ENCODE measurements at regions not wholly inside any gene's neighbourhood (a gene's known extent, or its start where the extent isn't known, plus 50 kb on each side); places are given as distances from the start of the nearest gene placed in this dataset.
"Not testable (repeated sequence)": the region's sequence is repeated elsewhere in the genome, so short reads cannot be mapped to it uniquely, and the experiment has no call there.

DNA sequence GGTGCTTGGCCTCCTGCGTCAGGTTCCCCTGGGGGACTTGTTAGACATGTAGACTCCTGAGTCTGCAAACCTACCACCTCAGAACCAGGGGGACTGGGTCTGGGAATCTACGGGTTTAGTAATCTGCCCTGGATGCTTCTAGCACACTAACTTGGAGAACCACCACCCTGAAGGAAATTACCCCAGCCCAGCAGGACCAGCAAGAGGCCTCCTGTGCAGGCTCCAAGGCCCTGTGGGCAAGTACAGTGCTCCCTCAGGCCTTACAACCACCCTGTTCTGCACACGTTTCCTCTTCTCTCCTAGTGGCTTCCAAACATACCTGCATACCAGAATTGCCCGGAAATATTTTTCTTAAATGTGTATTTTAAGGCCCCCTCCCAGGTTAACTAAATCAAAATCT, 423.0 kb downstream of the FUT8 start:
- DNase-seq = no peak

DNA sequence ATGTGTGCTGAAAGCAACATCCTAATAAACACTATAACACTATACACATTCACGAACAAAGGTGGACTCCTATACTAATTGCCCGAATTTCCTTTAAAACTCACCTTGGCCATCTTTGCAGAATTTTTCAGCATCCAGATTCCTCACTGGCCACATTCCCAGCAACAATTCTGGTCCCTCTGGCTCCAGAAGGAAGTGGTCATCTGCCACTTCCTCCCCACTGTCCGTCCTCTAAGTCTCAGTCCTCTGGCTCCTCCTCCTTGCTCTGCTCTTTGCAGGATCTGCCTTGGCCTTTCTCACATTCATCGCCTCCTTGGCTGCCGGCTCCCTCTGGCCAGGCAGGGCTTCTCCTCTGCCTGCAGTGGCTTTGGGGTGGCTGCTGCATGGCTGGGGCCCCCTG, 426.0 kb downstream of the FUT8 start:
- DNase-seq = no peak

DNA sequence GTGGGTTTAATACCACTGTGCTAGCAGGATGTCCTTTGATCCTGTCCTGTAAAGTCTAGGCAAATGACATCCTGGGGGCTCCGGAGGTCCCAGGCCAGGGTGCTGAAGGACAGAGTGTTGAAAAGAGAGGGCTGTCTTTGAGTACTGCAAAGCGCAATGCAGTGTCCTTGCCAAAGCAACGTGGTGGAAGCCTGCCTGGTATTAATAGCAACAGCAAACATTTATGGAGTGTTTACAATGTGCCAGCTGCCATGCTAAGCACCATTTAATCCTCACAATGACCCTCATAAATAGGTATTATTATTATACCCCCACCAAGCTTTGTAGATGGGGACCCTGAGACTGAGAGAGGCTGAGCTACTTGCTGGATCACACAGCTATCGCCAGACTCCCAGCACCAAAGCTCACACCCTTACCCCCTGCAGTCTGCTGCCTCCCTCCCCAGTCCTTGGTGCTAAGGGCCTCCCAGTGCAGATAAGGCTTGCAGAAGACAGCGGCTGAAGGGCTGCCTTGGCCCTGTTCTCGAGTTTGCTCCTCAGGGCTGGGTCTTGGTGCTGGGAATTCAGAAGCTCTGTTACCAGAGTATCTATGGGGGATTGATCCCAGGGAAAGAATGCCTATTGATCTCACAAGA, 427.7 kb downstream of the FUT8 start:
- no peak for DNase-seq

DNA sequence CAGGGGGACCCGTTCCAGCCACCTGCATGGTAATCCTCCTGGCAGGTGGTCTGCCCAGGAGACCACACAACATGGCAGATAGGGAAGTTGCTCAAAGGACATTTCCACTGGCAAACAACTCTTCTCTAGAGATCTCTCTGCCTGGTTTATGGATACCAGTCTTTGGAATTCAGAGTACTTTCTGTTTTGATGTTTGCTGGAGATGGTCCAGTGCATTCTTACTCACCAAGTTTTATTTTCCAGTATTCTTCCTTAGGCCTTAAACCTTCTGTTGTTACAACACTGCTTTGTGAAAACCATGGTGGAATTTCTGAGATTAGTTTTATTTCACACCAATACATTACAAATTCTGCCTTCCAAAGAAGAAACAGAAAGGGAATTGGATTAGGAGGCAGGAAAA, 428.3 kb downstream of the FUT8 start:
- DNase-seq = no peak

DNA sequence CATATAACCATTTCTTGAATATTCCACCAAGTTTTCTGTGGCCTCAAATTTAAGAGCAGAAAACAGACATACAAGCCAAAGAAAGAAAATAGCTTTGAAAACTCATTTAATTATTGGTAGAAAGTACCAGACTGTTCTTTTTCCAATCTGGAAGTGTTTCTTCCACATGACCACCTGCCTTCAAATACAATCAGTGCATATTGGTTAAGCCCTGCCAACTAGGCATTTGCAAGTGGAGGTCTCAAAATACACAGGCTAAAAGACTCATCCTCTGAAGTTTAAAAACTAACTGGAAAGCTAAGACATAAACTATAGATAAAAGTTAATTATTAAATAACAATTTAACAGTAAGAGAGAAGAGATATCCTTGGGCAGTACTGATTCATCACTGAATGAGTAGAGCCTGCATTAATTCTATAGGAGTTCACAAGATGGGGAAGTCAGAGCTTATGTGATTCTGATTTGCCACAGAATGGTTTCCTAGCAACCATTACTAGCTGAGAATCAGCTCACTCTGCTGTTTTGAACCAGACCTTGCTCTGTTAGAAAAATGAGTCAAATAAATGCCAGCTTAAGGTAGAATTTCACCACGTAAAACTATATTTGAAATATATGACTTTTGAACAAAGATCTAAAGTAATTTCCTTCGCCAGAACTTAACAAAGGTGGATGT, 433.8 kb downstream of the FUT8 start:
- no peak for DNase-seq

DNA sequence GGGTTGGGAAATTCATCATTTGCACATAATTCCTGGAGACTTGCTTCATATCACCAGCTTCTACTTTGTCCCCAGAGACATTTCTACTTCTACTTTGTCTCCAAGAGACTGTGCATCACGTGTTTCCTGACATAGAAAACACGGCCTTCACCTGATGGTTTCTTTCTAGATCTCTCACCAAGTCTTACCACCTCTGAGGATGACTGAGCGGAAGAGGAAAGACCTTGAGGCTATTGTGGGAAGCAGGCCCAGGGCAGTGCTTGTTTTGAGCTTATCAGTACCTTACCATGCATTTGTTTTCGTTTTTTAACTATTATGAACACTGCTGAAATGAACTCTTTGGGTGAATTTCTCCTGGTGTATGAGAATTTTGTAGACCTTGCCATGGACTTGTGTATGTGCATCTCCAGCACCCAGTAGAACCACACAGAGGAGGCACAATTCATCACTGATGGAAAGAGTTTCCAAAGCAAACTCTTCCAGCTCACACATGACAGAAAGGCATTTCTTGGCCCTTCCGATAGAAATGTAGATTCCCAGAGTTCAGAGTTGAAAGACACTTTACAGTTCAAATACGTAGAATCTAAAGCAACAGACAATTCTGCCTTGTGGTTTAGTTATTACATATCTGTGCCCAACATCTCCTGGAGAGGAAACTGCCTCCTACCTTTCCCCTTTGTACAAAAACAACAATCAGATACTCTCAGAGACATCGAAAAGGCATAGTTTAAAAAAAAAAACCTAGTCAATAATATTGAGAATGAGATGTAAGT, 434.7 kb downstream of the FUT8 start:
- DNase-seq = no peak

DNA sequence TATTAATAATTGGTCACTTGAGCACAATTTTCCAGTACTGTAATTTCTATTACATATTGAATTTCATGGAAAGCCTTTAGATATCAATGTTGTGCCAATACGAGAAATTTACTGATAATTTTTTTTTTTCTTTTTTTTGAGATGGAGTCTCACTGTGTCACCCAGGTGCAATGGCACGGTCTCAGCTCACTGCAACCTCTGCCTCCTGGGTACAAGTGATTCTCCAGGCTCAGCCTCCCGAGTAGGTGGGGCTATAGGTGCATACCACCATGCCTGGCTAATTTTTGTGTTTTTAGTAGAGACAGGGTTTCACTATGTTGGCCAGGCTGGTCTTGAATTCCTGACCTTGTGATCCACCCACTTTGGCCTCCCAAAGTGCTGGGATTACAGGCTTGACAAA, 435.4 kb downstream of the FUT8 start:
- DNase-seq = not testable (repeated sequence)

DNA sequence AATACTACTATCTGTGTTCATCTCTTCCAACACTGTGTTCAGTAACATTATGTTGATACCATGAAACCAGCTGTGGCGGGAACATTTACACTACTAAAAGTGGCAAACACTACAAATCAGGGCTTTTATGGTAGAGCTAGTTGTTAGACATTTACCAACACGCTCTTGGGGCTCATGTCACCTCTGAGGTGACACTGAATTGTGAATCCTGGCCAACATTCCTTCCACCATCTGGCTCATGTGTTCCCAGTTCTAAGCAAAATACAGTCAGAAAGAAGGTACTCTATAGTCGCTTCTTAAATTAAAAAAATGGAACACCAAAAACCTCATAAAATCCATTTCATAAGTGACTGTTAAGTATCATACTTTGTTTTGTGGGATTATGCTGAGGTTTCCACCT, 436.6 kb downstream of the FUT8 start:
- no peak for DNase-seq

DNA sequence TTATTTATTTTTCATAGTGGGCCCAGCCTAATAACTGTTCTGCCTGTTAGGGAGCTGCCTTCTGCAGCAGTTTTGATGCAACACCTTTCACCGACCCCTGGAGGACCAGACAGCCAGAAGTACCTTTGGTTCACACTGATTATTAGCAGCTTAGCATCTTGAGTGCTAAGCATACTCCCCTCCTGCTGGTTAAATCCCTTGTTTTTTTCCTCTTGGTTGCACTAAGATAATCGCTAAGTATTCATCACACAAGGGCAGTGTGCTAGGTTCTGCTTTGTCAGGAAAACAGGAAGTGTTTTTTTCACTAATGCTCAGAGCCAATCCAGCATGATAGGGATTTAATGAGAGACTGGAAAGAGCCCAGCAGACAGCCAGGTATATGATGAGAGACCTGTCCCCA, 437.0 kb downstream of the FUT8 start:
- no peak for DNase-seq

DNA sequence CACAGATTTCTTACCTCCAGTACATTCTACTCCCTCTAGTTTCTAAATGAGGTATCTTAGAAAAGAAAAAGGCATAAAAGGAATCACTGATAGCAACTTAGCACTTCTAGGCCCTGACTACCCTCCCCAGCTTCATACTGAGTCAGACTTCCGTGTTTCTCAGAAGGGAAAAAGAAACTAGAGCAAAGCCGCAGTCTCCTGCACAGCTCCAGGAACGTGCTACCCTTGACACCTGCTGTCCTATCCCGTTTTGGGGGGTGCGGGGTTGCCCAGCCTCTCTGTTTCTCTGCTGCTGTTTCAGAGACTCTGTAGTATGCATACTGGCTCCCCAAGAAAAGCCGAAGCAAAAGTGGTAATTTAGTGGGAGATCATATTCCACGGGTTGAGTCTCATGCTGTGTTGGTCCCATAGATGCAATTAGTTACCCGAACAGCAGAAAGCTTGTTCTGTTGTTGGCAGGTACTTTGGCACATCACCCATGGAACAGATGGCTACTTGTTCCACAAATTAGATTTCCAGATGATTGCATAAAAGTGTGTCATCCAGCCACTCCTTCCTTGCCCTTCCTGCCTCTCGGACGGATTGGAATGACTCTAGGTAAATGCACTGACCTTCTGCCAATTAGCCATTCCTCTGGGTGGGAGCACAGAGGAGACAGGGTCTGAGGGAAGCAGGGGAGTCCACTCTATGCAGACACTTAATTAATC, 438.1 kb downstream of the FUT8 start:
- DNase-seq = no peak

DNA sequence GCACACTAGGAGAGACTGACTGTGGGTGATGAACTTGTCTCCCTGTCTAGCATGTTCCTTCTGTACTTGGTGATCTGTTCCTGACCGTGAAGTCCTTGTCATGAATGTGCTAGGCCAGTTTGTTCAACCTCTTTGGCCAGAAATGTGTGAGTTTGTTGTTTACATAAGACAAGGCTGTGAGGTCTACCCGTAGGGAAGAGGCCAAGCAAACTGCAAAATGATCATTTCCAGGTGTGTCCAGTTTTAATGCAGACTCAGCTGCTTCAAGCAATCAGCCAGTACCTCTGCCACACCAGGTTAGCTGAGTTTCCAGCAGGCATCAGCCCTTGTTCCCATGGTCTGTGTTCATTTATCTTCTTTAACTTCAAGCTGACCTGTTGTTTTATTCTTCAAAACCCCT, 440.2 kb downstream of the FUT8 start:
- no peak for DNase-seq

DNA sequence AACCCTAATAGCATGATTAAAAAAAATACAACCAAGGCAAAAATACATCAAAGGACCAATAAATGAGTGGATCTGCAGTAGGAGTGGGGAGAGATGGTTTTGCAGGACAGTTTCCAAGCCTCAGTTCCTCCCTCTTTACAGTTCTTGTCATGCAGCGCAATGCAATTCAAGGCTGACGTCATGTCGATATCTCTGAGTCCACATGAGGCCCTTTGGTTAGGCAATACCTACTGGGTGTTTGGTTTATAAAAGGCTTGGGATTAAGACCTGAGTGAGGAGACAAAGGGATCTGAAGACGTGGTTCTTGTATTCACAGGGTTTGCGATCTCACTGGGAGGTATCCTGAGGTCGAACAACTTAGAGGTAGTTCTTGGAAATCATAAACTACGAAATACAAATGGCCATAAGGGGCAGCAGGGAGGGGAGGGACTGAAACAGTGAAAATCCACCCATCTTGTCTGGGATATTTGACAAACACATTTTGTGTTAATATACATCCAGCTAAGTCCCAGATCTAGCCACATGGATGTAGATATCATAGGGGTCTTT, 441.0 kb downstream of the FUT8 start:
- no peak for DNase-seq

DNA sequence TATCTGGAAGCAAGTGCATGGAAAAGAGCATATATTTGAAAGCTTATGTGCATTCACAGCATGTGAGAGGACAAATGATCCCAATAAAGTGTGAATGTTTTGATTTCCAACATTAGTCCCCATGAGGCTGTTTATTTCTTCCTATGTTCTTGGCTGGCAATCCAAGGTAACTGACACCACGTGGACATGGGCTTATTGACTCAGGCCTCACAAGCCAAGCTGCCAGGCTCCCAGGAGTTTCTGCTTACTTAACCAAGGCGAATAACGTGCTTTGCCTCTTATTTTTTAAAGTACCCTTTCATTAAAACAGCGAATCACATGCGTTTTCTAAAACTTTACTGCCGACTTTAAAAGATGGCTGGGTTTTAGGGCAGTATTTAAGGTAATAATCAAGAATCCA, 441.7 kb downstream of the FUT8 start:
- DNase-seq = no peak

DNA sequence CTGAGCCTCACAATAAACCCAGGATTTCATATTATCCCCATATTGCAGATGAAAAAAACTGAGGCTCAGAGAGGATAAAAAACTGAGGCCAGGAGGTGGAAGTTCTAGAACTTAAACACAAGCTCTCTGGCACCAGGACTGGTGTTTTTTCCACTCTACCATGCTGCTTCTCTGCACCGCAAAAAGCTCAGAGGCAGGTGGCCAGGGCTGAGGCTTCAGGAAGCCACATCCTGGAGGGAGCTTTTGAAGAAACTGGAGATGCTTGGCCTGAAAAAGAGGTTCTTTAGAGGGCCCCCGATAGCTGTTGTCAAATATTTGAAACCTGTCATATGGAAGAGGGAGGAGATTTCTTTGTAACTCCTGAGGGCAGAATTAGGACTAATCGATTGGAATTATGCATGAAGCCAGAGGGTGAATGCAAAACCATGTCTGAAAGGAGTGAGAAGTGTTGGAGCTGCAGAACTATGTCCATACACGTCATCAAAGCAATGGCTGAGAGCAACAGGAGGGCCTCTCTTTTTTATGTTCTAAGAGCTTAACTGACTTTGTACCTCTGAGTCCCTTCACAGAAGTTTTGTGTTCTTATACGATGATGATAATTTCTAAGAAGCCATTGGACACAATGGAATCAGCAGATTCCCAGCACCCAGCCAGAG, 448.6 kb downstream of the FUT8 start:
- DNase-seq = no peak

DNA sequence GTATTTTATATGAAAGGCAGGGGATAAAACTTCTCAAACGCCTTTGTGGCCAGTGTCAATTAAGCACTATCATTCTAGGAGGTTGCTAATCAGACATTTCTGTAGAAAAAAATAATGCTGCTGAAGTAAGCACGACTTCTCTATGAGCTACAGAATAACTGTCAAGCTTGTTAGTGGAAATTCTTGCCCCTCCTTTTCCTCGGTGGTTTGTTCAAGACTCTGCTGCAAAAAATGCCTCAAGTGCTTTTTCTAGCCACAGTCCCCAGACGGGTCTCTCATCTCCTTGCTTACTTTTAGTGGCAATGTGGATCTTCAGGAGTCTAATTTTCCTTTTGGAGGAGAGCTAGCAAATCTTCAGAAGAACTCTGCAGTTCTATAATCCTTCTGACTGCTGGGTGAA, 452.0 kb downstream of the FUT8 start:
- no peak for DNase-seq

DNA sequence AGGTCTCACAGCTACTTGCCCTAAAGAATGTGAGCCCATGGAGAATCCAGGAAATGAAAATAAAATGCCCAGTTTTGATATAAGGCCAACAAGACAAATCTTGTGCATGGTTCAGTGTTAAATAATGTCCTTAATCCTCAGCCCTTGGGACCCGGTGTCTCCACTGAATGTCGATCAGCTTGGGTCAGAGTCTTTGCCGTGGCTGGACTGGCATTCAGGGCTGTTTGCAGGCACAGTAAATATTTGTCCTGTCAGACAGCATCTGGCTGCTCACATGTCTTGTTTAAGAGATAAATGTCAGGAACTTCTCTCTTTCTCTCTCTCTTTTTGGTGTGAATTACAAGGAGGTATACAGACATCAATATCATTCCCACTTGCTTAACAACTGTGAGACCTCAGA, 452.5 kb downstream of the FUT8 start:
- no peak for DNase-seq

DNA sequence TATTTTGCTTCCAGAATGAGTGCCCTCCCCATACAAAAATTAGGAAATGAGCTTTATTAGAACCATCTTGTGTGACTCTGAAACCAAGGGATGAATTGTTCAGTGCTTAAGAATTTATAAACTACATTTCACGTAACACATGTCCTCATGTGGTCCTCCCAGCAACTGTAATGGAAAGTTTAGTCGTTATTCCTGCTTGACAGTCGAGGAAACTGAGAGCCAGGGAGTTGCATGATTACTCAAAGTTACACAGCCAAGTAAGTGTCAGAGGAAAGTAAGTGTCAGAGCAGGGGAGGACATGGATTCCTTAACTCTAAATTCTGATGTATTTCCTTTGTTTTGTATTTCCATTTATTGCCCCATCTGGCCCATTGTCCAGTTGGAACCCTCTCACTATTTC, 453.9 kb downstream of the FUT8 start:
- DNase-seq = no peak

DNA sequence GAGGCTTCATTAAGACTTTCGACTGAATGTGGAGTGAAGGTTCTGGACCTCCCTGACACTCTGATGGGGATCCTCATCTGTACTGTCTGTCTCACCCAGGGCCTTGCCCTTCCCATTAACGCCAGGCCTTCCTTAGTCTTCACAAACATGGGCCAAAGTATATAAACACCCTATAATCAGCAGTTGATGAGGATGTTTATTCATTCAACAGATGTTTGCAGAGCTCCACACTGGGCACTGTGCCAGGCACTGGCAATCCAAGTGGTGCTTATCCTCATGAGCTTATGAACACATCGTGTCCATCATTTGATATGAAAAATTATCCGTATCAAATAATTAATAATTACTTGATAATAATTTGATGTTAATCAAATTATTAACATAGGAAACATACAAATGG, 454.4 kb downstream of the FUT8 start:
- no peak for DNase-seq

DNA sequence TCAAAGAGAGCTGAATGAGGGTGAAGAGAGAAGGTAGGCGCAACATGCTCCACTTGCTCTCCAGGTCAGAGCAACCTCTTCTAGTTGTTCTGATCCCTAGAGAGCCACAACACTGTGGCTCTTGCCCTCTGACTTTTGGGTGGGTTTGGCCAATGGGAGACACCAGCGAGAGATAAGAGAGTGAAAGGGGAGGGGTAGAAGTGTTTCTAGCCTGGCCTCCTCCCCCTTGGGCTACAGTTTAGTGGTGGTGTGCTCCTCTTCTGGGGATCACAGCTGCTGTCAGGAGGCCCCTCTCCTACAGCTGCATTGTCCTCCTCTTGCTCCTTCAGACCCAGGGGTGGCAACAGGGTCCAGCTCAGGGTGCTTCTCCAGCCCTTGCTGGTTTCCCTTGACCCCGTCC, 454.8 kb downstream of the FUT8 start:
- DNase-seq = no peak

DNA sequence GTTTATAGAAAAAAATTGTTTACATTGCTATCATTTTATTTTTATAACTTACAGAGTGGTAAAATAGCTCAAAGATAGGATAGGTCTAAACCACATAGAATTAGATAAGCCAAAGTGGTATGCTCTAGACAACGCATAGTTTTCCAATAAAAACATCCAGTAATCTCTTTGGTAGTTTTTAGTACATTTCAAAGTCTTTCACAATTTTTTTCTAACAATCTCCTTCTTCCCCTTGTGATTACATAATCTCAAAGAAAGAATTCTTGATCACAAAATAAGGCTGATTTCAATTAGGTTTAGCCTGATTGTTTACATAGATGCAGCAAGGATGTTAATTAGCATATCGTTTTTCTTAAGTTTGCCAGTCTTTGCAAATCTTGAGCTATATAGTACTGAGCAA, 460.0 kb downstream of the FUT8 start:
- no peak for DNase-seq

DNA sequence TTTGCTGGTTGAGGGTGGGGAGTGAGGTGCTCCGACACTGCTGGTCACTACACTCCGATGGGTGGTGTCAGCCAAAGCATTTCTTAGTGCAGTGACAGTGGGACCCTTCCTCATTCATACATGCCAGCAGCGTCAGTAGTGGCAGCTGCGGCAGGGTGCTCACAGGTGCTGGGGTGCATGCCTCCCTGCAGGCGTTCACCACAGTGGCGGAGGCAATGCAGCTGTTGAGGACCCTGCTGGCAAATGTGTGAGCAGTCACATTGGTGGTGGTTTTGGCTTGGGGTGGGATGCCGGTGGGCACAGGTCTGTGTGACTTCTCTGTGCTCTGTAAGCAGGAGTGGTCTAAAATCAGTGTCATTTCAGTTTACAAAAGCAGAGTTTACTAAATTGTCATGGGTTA, 464.6 kb downstream of the FUT8 start:
- DNase-seq = no peak

DNA sequence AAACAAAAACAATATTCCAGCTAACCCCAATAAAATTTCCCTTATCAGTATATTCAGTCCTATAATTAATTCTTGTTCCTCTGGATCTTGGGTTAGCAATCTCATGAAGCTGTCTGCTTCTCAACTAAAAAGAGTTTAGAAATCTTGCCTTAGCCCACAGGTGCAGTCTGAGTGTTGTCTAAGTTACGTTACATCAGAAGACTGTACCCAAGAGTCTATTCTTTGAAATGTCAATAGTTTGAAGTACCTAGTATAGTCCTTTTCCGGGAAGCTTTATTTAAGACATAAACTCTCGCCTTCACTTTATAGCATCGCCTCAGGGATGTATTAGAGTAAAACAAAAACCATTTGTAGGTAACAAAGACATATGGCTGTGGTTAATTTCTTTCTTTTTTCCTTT, 465.1 kb downstream of the FUT8 start:
- no peak for DNase-seq

DNA sequence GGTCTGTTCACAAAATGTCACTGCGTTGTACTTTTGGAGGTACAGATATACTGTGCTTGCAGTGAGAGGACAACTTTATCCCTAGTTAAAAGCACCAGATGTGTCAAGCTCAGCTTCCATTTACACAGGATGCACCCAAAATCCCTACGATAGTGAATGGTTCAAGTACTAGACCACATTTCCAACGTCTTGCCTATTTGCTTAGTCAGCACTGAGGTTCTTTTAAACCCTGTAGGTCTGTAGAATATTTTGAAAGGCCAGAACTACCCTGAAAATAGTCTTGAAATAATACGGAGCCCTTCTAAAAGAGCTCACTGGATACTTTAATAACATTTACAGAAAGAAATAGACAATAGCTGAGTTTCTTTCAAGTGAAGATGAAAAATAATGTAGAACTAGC, 466.1 kb downstream of the FUT8 start:
- no peak for DNase-seq

Measured in activated gamma-delta T cell (primary cell).